Keratinocyte (primary cell): ENCODE measurements at regions not wholly inside any gene's neighbourhood (a gene's known extent, or its start where the extent isn't known, plus 50 kb on each side); places are given as distances from the start of the nearest gene placed in this dataset.

Experiments
- EZH2 ChIP-seq: IDR thresholded peaks from one replicate; pipeline ENCODE4 v1.6.1; 2012; ENCODE audit warnings: inconsistent platforms, mild to moderate bottlenecking, low read length, moderate library complexity
- TF ChIP-seq, protein P1 (sequence below), 3 experiments: IDR thresholded peaks in 1 of 3; conservative IDR thresholded peaks in 1 of 3; optimal IDR thresholded peaks in 1 of 3; 2 replicates in 2 of 3; 3 replicates in 1 of 3; pipeline versions ENCODE3 to v1.5.1; 2011; ENCODE audit warnings: low read length in 3 of 3, mild to moderate bottlenecking in 3 of 3, moderate library complexity in 2 of 3, control low read depth in 1 of 3, inconsistent platforms in 1 of 3; ENCODE audit not compliant: insufficient read depth in 2 of 3; ENCODE audit errors: extremely low read depth in 1 of 3

DNA sequence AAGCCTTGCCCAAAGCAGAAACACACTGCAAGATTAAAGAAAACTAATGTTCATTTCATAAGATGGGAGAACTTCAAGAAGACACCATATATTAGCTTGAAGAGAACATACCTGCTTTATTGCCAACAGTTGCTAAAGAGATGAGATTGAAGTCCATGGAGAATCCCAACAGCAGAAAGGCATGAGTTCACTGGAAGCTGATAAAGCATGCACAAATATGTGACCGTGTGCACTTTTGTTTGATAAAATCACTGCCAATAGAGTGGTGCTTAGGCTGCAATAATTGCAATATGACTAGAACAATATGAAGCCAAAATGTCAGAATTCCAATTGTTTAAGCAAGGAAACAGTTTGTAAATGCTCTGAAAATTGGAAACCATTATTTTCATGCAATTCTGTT is 125.9 kb upstream of the PPARGC1A start:
- TF ChIP-seq, protein P1, sequence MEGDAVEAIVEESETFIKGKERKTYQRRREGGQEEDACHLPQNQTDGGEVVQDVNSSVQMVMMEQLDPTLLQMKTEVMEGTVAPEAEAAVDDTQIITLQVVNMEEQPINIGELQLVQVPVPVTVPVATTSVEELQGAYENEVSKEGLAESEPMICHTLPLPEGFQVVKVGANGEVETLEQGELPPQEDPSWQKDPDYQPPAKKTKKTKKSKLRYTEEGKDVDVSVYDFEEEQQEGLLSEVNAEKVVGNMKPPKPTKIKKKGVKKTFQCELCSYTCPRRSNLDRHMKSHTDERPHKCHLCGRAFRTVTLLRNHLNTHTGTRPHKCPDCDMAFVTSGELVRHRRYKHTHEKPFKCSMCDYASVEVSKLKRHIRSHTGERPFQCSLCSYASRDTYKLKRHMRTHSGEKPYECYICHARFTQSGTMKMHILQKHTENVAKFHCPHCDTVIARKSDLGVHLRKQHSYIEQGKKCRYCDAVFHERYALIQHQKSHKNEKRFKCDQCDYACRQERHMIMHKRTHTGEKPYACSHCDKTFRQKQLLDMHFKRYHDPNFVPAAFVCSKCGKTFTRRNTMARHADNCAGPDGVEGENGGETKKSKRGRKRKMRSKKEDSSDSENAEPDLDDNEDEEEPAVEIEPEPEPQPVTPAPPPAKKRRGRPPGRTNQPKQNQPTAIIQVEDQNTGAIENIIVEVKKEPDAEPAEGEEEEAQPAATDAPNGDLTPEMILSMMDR (optimal IDR thresholded peaks at IDR 0.05 in 1 of 3, IDR thresholded peaks at IDR 0.05 in 1 of 3, conservative IDR thresholded peaks at IDR 0.05 in 1 of 3; ENCODE audit: extremely low read depth in 1 of 3, insufficient read depth in 2 of 3, low read length in 3 of 3) = no peak
- TF ChIP-seq EZH2 = no peak
